ENCODE measurements at regions not wholly inside any gene's neighbourhood (a gene's known extent, or its start where the extent isn't known, plus 50 kb on each side); places are given as distances from the start of the nearest gene placed in this dataset.
"Not testable (repeated sequence)": the region's sequence is repeated elsewhere in the genome, so short reads cannot be mapped to it uniquely, and the experiment has no call there.

DNA sequence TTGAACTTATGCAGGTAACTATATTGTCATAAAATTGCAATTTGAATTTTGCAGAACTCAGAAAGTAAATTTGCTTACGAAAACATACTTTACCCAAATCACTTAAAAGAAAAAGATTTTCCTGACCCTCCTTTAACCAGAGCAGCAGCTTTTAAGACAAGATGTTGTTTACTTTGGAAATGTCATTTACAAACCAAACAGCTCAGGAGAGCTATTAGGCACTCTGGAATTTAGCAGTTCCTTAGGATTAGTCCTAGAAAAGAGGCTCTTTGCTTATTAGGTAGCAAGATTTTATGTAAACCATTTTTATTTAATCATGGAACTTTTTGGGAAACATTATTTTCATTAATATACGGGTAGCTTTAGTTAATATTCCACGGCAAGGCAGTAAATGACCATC, 765.7 kb upstream of the POU3F4 start:
- intact Hi-C loops (cut with micrococcal nuclease), result no loop called here
- TF ChIP-seq POLR2A (IDR thresholded peaks at IDR 0.05; ENCODE audit: low read depth, low read length), result no peak
- no peak for TF ChIP-seq POLR2AphosphoS5 (IDR thresholded peaks at IDR 0.05; ENCODE audit: insufficient read depth, low read depth, low read length)
- no peak for TF ChIP-seq EZH2 (IDR thresholded peaks at IDR 0.05; ENCODE audit: borderline replicate concordance, low read depth, low read length, severe bottlenecking)
- TF ChIP-seq GATA2 (IDR thresholded peaks at IDR 0.05; ENCODE audit: insufficient read depth, insufficient read length, low read depth, low read length), result no peak
- TF ChIP-seq, protein P1, sequence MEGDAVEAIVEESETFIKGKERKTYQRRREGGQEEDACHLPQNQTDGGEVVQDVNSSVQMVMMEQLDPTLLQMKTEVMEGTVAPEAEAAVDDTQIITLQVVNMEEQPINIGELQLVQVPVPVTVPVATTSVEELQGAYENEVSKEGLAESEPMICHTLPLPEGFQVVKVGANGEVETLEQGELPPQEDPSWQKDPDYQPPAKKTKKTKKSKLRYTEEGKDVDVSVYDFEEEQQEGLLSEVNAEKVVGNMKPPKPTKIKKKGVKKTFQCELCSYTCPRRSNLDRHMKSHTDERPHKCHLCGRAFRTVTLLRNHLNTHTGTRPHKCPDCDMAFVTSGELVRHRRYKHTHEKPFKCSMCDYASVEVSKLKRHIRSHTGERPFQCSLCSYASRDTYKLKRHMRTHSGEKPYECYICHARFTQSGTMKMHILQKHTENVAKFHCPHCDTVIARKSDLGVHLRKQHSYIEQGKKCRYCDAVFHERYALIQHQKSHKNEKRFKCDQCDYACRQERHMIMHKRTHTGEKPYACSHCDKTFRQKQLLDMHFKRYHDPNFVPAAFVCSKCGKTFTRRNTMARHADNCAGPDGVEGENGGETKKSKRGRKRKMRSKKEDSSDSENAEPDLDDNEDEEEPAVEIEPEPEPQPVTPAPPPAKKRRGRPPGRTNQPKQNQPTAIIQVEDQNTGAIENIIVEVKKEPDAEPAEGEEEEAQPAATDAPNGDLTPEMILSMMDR (IDR thresholded peaks at IDR 0.05; ENCODE audit: extremely low read depth in 1 of 2, insufficient read depth in 1 of 2, low read depth in 1 of 2, low read length in 2 of 2), result no peak
- TF ChIP-seq FOS (IDR thresholded peaks at IDR 0.05; ENCODE audit: borderline replicate concordance, insufficient read depth, low read length), result no peak
- no peak for TF ChIP-seq MYC (IDR thresholded peaks at IDR 0.05; ENCODE audit: low read depth, low read length)
- TF ChIP-seq, protein P2, sequence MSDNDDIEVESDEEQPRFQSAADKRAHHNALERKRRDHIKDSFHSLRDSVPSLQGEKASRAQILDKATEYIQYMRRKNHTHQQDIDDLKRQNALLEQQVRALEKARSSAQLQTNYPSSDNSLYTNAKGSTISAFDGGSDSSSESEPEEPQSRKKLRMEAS (IDR thresholded peaks at IDR 0.05; ENCODE audit: insufficient read depth, insufficient read length), result no peak
- no peak for TF ChIP-seq JUN (IDR thresholded peaks at IDR 0.05; ENCODE audit: borderline replicate concordance, insufficient read depth, insufficient read length, low read depth)

DNA sequence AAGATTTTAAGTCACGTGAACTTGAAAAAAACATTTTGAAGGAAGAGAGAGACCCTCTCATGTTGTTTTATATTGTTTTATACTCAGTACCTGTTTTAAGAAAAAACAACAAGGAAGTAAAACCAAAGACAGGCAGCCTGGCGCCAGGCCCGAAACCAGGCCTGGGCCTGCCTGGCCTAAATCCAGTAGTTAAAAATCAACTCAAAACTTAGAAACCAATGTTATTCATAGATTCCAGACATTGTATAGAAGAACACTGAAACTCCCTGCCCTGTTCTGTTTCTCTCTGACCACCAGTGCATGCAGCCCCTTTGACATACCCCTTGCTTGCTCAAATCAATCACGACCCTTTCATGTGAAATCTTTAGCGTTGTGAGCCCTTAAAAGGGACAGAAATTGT, 762.4 kb upstream of the POU3F4 start:
- H3K27me3 ChIP-seq (ENCODE audit: control insufficient read depth in 2 of 2, insufficient read depth in 2 of 2, low read length in 2 of 2); BruUV-seq (replicated peaks); H3K27ac ChIP-seq (ENCODE audit: insufficient read depth, low read depth, low read length); DNase-seq (ENCODE audit: low read depth, low spot score); H3K79me2 ChIP-seq (ENCODE audit: control insufficient read depth, insufficient read depth, low read length); H3K36me3 ChIP-seq (ENCODE audit: control insufficient read depth in 2 of 2, extremely low read depth in 1 of 2, insufficient read depth in 2 of 2, low read length in 2 of 2); H3K4me1 ChIP-seq (ENCODE audit: control insufficient read depth, extremely low read depth, insufficient read depth, low read length); H4K20me1 ChIP-seq (replicated peaks; ENCODE audit: control insufficient read depth, extremely low read depth, insufficient read depth, low read length); H3K4me2 ChIP-seq (ENCODE audit: insufficient read depth, low read length); H2AFZ ChIP-seq (ENCODE audit: low read depth, low read length); H3K9ac ChIP-seq (replicated peaks; ENCODE audit: extremely low read depth, insufficient read depth, low read length); H3K4me3 ChIP-seq (replicated peaks in 1 of 3; ENCODE audit: insufficient read depth in 1 of 3, low read depth in 1 of 3, low read length in 3 of 3); CTCF ChIA-PET; H3K9me3 ChIP-seq (replicated peaks; ENCODE audit: control insufficient read depth, insufficient read depth, low read length); POLR2A ChIA-PET; FAIRE-seq; H3K9me1 ChIP-seq (replicated peaks; ENCODE audit: control insufficient read depth, extremely low read depth, insufficient read depth, low read length); intact Hi-C loops (cut with micrococcal nuclease); dilution Hi-C loops (cut with MboI; ENCODE audit: extremely low pct_ligation_motif_present, low sequenced_read_pairs): not testable (repeated sequence)

More for the DNA sequence above, 765.7 kb upstream of the POU3F4 start:
- Histone ChIP-seq H2AFZ (ENCODE audit: low read depth, low read length) (no peak overlapping the region), H3K4me2 (ENCODE audit: insufficient read depth, low read length) (no peak overlapping the region), H3K79me2 (ENCODE audit: control insufficient read depth, insufficient read depth, low read length) (no peaks in the 10 kb centered on the region), H3K9ac (replicated peaks; ENCODE audit: extremely low read depth, insufficient read depth, low read length) (no peak overlapping the region), H3K36me3 (ENCODE audit: control insufficient read depth in 2 of 2, extremely low read depth in 1 of 2, insufficient read depth in 2 of 2, low read length in 2 of 2) (no peaks in the 10 kb centered on the region), H3K27me3 (ENCODE audit: control insufficient read depth in 2 of 2, insufficient read depth in 2 of 2, low read length in 2 of 2) (no peaks in the 10 kb centered on the region), H3K27ac (ENCODE audit: insufficient read depth, low read depth, low read length) (no peak overlapping the region), H3K4me1 (ENCODE audit: control insufficient read depth, extremely low read depth, insufficient read depth, low read length) (no peaks in the 10 kb centered on the region), H4K20me1 (replicated peaks; ENCODE audit: control insufficient read depth, extremely low read depth, insufficient read depth, low read length) (no peaks in the 10 kb centered on the region), H3K9me3 (replicated peaks; ENCODE audit: control insufficient read depth, insufficient read depth, low read length) (no peaks in the 10 kb centered on the region), H3K9me1 (replicated peaks; ENCODE audit: control insufficient read depth, extremely low read depth, insufficient read depth, low read length) (no peaks in the 10 kb centered on the region), H3K4me3 (replicated peaks in 1 of 3; ENCODE audit: insufficient read depth in 1 of 3, low read depth in 1 of 3, low read length in 3 of 3) (no peak overlapping the region)
- dilution Hi-C loops (cut with MboI; ENCODE audit: extremely low pct_ligation_motif_present, low sequenced_read_pairs), result no loop called here
- no peak for FAIRE-seq
- DNase-seq (ENCODE audit: low read depth, low spot score), result no peak
- CTCF ChIA-PET, result no interaction called here
- POLR2A ChIA-PET, result no interaction called here
- BruUV-seq (replicated peaks), result no TSS peak

Data from endothelial cell of umbilical vein (primary cell).